D721Med (cell line): ENCODE measurements at regions not wholly inside any gene's neighbourhood (a gene's known extent, or its start where the extent isn't known, plus 50 kb on each side); places are given as distances from the start of the nearest gene placed in this dataset.
"Not testable (repeated sequence)": the region's sequence is repeated elsewhere in the genome, so short reads cannot be mapped to it uniquely, and the experiment has no call there.

ENCODE experiments used
- DNase-seq: peaks from one replicate; pipeline ENCODE4 v3.0.0; 2011; ENCODE audit warnings: low spot score; ENCODE audit not compliant: insufficient read length
- FAIRE-seq: peaks from 2 replicates; lab custom pipeline; 2011; peaks lifted over from hg19 to GRCh38; lab: Jason Lieb, UNC
- TF ChIP-seq, protein P1 (sequence below): IDR thresholded peaks from 2 replicates; pipeline ENCODE4 v1.5.1; 2012; ENCODE audit warnings: mild to moderate bottlenecking, control low read depth; ENCODE audit not compliant: insufficient read depth; ENCODE audit errors: missing control alignments

DNA sequence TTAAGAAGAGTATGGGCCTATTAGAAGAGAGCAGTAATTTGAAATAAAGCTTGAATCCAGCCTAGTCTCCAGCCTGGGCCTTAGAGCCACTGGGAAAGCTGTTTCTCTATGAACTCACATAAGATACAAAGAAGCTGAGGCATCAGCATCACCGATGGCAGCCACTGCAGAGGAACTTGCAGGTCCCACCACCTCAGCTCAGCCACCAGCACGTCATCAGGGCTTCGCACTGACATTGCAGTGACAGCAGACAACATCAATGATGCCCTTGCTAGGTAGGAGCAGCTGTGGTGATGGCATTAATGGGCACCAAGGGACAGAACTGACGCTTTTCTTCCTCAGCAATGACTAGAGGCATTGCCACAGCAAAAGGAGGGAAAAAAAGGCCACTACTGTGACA lies 67.7 kb upstream of the CDC42EP3 start:
- no peak for FAIRE-seq
- no peak for DNase-seq
- TF ChIP-seq, protein P1, sequence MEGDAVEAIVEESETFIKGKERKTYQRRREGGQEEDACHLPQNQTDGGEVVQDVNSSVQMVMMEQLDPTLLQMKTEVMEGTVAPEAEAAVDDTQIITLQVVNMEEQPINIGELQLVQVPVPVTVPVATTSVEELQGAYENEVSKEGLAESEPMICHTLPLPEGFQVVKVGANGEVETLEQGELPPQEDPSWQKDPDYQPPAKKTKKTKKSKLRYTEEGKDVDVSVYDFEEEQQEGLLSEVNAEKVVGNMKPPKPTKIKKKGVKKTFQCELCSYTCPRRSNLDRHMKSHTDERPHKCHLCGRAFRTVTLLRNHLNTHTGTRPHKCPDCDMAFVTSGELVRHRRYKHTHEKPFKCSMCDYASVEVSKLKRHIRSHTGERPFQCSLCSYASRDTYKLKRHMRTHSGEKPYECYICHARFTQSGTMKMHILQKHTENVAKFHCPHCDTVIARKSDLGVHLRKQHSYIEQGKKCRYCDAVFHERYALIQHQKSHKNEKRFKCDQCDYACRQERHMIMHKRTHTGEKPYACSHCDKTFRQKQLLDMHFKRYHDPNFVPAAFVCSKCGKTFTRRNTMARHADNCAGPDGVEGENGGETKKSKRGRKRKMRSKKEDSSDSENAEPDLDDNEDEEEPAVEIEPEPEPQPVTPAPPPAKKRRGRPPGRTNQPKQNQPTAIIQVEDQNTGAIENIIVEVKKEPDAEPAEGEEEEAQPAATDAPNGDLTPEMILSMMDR, result no peak

DNA sequence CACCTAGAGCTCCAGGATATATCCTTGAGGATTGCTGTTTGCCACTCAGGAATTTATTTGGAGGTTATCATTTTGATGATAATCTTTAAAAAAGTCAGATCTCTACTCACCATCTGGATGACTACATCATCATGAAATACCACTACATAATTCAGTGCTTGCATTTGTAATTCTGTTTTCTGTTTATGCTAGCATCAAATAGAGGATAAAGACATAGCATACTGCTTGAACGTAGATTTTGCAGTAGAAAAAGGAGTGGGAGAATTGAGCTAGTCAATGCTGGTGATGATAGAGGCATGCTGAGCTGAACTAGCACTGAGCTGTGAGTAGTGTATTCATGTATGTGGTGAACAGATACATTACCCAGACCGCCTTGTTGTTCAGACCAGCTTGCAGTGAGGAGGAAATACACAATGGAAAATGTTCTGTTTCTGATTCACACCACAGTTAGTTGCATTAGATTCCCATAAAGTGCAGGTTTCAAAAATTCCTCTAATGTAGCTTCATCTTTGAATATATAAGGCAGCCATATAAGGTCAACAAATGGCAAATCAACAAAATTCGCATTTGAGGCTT lies 68.8 kb upstream of the CDC42EP3 start:
- TF ChIP-seq, protein P1, result no peak
- FAIRE-seq, result no peak
- no peak for DNase-seq

DNA sequence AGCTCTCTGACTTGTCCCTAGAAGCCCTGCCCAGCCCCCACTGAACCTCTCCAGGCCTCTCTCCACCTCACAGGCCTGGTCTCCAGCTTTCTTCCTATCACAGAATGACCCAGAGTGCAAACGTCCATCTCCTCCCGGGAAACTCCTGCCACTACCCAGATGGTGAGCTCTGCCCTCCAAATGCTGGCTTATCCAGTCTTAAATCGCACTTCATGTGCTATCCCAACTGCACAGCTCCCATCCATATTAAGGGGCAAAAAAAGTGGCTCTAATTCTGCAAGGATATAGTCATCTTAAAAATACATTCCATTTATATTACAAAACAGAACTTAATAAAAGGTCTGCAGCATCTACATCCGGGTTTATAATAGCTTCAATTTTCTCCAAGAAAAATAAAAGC lies 70.8 kb upstream of the CDC42EP3 start:
- FAIRE-seq, result no peak
- no peak for DNase-seq
- TF ChIP-seq, protein P1, result no peak

DNA sequence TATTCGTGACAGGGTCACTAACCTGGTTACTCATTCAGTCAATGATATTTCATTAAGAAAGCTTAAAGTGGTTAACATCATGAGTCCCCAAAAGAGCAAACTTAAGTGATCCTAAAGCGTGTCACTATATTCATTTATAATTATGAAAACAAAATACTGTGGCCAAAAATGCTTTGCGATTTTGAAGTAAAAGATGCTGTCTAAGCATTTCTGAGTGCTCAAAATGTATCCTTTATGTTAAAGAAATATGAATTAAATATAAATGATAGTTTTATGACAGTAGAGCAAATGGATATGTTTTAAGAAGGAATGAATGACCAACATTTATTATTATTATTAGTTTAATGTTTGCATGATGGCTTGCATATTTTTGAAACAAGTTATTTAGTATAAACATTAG lies 72.6 kb upstream of the CDC42EP3 start:
- DNase-seq (no peak), FAIRE-seq (no peak)
- TF ChIP-seq, protein P1, result no peak

DNA sequence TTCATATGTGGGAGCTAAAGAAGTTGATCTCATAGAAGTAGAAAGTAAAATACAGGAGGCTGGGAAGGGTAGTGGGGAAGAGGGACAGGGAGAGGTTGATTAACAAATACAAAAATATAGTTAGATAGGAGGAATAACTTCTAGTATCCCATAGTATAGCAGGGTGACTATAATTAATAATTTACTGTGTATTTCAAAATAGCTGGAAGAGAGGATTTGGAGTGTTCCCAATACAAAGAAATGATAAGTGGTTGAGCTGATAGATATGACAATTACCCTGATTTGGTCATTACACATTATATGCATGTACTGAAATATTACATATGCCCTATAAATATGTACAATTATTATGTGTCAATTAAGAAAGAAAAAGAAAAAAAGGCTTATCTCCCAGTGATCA lies 73.5 kb upstream of the CDC42EP3 start:
- DNase-seq, FAIRE-seq: not testable (repeated sequence)

DNA sequence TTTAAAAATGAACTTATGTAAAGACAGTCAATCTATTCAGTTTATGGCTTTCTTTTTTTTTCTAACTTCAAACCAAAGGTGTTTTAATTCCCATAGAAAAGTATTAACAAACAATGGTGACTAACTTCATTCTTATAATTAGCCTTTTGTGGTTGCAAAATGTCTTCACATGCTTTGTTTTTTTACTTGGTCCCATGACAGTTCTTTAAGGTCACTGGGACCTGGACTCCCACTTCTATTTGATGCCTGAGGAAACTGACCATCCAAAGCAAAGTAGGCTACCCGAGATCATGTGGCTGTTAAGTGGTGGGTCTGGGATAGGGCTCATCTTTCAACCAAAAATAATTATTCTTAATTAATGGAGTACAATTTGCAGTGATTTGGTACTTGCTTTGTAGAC lies 74.6 kb upstream of the CDC42EP3 start:
- not testable (repeated sequence) for FAIRE-seq, DNase-seq

DNA sequence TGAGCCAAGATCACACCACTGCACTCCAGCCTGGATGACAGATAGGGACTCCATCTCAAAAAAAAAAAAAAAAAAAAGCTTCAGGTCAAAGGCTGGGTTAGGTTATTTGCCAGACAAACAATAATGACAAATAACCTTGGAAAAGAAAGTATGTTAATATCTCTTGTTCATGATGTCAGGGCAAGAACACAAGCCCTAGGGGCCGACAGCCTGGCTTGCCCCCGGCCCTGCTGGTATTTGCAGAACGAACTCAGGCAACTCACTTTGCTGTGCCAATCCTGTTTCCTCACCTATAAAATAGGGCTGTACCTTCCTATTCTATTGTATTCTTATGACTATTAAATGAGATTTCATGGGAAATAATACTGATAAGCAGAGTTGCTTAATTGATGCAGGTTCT lies 75.4 kb upstream of the CDC42EP3 start:
- DNase-seq, result no peak
- TF ChIP-seq, protein P1, result no peak
- FAIRE-seq, result no peak

DNA sequence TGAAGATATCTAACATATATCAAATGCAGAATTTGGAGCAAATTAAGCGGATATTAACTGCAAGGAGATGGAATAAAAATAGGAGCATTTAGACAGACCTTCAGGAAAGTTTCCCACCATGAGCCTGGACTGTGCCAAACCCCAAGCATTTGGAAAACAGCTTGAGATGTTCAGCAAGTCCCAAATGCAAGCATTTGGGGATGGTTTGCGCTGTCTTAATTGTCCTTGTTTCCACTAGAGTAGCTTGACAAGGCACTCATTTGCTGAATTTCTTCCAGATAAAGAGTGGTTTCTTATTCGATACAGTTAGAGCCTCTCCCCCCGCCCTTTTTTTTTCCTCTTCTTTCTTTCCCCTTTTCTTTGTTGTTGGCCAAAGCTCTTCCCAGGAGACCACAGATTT lies 77.1 kb upstream of the CDC42EP3 start:
- FAIRE-seq (no peak), DNase-seq (no peak)
- TF ChIP-seq, protein P1, result no peak

DNA sequence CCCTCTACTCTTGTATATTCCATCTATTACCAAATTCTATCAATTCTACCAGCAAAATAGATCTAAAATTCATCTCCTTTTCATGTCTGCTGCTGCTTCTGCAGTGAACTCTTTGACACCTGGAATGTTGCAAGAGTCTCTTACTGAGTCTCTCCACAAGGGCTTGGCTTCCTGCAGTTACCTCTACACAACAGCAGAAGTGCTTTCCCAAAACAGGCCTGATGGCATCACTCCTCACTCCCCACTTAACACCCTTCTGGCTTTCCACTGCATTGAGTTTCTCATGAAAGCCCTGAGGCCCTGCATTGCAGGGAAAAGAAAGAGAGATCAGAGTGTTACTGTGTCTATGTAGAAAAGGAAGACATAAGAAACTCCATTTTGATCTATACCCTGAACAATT lies 78.8 kb upstream of the CDC42EP3 start:
- DNase-seq, FAIRE-seq: not testable (repeated sequence)
